Fibroblast of upper back skin (primary cell): ENCODE measurements at regions not wholly inside any gene's neighbourhood (a gene's known extent, or its start where the extent isn't known, plus 50 kb on each side); places are given as distances from the start of the nearest gene placed in this dataset.
"Not testable (repeated sequence)": the region's sequence is repeated elsewhere in the genome, so short reads cannot be mapped to it uniquely, and the experiment has no call there.

ENCODE experiments used
- DNase-seq: peaks from one replicate; pipeline ENCODE4 v3.0.0-alpha.2; 2013

GRCh38 chr10:84948644-84949043 lies 620.3 kb downstream of the CCSER2 start:
- no peak for DNase-seq

GRCh38 chr10:84951616-84952015 lies 623.2 kb downstream of the CCSER2 start:
- DNase-seq, result no peak

- no peak for DNase-seq
These were observed 629.0 kb downstream of the CCSER2 start for GRCh38 chr10:84957427-84957826.

- DNase-seq, result no peak
These were observed 637.1 kb downstream of the CCSER2 start for GRCh38 chr10:84965468-84965867.

GRCh38 chr10:84966708-84967441 lies 638.5 kb downstream of the CCSER2 start:
- DNase-seq, result no peak

- not testable (repeated sequence) for DNase-seq
These were observed 640.9 kb downstream of the CCSER2 start for GRCh38 chr10:84969297-84969696.

- DNase-seq, result no peak
These were observed 658.6 kb downstream of the CCSER2 start for GRCh38 chr10:84987039-84987438.

- DNase-seq, result no peak
These were observed 659.6 kb downstream of the CCSER2 start for GRCh38 chr10:84988011-84988410.

GRCh38 chr10:84990713-84991112 lies 662.3 kb downstream of the CCSER2 start:
- no peak for DNase-seq

- no peak for DNase-seq
These were observed 662.9 kb downstream of the CCSER2 start for GRCh38 chr10:84991301-84991700.

GRCh38 chr10:84993251-84994035 lies 665.1 kb downstream of the CCSER2 start:
- DNase-seq, result no peak

GRCh38 chr10:84994722-84995121 lies 666.3 kb downstream of the CCSER2 start:
- no peak for DNase-seq

GRCh38 chr10:84996580-84996979 lies 668.2 kb downstream of the CCSER2 start:
- DNase-seq, result no peak

- no peak for DNase-seq
These were observed 669.5 kb downstream of the CCSER2 start for GRCh38 chr10:84997870-84998269.

GRCh38 chr10:84999929-85000328 lies 671.5 kb downstream of the CCSER2 start:
- DNase-seq, result no peak

- DNase-seq, result no peak
These were observed 674.7 kb downstream of the CCSER2 start for GRCh38 chr10:85003083-85003482.

GRCh38 chr10:85008488-85009184 lies 680.2 kb downstream of the CCSER2 start:
- no peak for DNase-seq

- no peak for DNase-seq
These were observed 683.9 kb downstream of the CCSER2 start for GRCh38 chr10:85012305-85012704.

GRCh38 chr10:85026878-85027467 lies 698.6 kb downstream of the CCSER2 start:
- DNase-seq, result no peak

GRCh38 chr10:85032981-85033380 lies 704.6 kb downstream of the CCSER2 start:
- DNase-seq, result no peak

- DNase-seq, result no peak
These were observed 708.3 kb downstream of the CCSER2 start for GRCh38 chr10:85036661-85037060.

GRCh38 chr10:85039311-85039710 lies 710.9 kb downstream of the CCSER2 start:
- no peak for DNase-seq

GRCh38 chr10:85043207-85043606 lies 714.8 kb downstream of the CCSER2 start:
- DNase-seq, result no peak
